ENCODE measurements at regions not wholly inside any gene's neighbourhood (a gene's known extent, or its start where the extent isn't known, plus 50 kb on each side); places are given as distances from the start of the nearest gene placed in this dataset.
"Not testable (repeated sequence)": the region's sequence is repeated elsewhere in the genome, so short reads cannot be mapped to it uniquely, and the experiment has no call there.

DNA sequence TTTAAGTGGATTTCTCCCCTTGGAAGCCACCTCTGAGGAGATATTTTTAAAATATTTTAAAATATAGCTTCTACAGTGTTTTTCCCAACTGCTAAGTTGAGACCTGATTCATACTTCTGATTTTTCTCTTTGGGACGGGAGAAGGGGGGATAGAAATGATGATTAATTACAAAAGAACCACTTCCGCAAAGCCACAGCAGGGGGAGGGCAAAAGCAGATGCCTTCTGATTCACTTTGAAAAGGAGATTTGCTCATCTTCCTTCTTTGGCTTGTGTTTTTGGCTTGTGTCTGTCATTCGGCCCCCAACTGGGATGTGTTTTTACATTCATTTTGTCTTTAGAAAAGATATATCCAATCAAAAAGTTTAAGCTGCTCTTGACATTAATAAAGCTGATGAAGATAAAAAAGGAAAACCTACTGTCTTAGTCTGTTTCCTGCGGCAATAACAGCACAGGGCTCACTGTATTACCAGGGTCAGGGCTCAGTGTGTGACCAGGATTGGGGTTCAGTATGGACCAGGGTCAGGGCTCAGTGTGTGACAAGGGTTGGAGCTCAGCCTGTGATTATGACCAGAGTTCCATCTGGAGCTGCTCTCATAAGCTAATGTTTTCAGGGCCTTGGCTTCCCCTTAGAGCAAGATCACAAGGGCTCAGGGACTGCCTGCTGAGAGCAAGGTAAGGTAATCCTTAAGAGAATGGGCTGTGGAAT is 223.2 kb downstream of the MTHFS start:
- DNase-seq: peak; percentile 8

DNA sequence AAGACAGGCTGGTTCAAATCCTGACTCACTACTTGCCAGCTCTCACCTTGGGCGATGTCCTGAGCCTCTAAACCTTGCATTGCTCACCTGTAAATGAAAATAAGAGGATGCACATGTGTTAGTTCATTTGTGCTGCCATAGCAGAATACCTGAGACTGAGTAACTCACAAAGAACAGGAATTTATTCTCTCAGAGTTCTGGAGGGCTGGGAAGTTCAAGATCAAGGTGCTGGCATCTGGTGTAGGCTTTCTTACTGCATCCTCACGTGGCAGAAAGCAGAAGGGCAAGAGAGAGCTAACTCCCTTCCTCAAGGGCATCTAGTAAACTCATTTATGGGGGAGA is 222.7 kb downstream of the MTHFS start:
- no peak for DNase-seq

DNA sequence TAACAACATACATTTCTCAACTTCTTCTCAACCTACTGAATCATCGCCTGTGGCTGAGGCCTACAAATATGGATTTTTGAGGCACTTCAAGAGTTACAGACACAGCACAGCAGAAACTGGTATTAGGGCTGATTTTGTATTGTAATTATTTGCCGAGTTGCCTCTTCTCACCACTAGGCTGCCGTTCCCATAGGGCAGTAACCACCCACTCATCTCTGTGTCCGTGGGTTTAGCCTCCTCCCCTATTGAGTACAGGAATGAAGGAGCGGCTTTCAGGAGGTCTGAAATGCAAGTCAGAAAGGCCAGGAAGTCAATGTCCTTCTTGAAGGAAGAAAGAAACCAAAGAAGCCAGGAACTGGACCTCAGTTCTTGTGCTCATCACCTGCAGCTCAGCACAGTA is 220.8 kb downstream of the MTHFS start:
- DNase-seq: no peak

DNA sequence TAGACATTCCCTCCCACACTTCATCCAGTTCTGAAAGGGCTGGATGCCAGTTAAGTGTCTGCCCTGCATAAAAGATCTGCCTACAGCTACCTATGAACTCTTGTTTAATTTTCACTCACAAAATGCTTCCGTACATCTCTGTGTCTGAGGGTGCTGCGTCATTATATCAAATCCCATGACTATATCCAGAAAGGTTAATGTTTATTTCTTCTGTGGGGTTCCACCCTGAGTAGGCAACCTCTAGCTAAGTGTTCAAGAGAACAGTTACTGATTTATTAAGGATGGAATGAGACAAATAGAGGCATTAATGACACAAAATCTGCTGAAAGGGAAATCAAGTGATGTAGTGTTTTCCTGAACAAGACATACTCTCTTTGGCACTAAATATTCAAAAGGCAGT is 220.2 kb downstream of the MTHFS start:
- no peak for DNase-seq

DNA sequence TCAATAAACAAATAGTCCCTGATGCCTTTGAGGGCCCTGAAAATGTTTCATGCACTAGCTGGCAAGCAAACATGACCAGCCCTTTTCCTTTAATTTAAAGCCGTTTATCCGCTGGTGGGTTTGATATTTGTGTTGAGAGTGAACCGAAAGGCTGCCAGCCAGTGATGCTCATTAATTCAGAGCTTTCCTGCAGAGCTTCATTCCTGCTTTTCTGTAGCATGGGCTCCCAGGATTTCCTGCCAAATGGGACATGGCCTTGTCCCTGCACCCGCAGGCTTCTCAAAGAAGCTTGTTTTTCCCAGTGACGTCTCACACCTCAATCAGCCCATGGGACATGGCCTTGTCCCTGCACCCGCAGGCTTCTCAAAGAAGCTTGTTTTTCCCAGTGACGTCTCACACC is 219.6 kb downstream of the MTHFS start:
- DNase-seq: no peak

DNA sequence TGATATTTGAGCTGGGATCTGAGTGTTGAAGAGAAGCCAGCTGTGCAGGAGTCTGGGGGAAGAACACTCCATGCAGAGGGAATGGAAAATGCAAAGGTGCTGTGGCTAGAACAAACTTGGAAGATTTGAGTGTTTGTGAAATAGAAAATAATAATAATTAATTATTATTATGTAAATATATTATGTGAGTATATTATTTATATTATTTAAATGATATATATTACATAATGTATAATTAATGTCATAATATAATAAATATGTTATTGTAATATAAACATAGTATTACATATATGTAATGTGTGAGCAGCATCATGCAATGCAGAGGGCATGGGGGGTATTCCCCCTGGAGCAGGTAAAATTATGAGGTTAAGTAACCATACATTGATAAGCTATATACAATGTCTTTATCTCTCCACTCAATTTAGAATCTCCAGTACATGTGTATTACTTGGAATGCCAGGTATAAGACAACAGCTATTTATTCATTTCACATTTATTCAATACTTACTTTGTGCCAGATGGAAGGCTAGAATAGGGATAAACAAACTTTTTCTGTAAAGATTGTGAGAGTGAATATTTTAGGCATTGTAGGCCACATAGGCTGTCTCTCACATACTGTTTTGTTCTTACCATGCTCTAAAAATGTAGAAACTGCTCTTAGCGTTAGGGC is 218.6 kb downstream of the MTHFS start:
- DNase-seq: no peak

DNA sequence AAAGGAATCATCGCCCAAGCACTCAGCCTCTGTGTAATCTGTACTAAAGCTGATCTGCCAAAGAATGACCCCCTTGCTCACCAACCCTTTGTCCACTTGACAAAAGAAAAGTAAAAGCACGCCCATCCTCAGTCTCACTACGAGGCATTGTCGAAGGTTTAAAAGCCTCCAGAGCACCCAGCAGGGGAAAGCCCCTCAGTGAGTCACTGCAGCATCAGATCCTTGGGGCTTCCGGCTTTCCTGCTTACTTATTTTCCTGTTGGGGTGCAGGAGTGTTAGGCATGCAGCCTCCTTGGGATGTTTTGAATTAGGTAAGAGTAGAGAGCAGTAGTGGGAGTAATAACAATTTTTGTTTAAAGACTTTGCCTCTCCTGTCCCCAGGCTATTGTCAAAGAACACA is 216.1 kb downstream of the MTHFS start:
- peak; percentile 62 for DNase-seq

DNA sequence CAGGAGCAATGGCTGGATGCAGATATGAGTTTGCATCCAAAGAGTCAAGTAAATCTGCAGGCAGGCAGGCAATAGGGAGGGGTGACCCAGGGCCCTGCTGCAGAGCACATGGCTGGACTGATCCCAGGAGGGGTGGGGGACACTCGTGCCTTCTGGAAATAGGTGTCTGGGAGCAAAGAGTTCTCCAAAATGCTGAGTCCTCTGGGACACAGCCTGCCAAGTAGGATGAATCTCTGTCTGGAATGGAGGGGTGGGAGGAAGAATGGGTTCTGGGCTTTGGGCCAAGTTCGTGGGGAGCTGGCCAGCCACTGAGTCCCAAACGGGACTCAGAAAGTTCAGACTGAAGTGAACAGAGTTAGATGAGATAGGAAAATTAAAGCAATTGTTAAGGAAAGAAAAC is 214.5 kb downstream of the MTHFS start:
- DNase-seq: no peak

DNA sequence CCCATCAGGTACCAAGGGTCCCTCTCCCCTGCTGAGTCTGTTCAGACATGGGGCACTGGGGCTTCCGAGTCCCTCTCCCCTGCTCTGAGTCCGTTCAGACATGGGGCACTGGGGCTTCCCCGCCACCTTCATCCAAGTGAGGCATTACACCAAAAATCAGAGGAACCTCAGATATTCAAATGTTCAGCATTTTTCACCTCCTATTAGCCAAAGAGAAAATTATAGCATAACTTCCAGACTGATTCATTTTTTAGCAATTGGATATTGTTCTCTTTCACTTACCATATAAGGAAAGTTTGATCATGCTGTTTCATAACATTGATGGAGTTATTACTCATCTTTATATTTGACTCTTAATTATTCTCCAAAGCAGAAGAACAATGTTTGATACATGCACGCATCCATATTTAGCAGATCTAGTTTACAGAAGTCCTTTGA is 213.9 kb downstream of the MTHFS start:
- DNase-seq: no peak

DNA sequence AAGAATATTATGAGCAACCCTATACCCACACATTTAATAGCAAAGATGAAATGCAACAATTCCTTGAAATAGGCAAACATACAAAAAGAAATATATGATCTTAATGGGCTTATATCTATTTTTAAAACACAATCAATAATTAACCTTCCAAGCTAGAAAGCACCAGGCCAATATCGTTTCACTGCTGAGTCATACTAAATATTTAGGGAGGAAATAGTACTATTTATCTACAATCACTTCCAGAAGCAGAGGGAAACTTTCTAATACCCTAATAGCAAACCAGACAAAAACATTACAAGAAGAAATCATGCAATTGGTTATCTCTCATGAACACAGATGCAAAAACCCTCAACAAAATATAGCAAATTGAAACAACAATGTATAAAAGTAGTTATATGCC is 207.8 kb downstream of the MTHFS start:
- no peak for DNase-seq

DNA sequence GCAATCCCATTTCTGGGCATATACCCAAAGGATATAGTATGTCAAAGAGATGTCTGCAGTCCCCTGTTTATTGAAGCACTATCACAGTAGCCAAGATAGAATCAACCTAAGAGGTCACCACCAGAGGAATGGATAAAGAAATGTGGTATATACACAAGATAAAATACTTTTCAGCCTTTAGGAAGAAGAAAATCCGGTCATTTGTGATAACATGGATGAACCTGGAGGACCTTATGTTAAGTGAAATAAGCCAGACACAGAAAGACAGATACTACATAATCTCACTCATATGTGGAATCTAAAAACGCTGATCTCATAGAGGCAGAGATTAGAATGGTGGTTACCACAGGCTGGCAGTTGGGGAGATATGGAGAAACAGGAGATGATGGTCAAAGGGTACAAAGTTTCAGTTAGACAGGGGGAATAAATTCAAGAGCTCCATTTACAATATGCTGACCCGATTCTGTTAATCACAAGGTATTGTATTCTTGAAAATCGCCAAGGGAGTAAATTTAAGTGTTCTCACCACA is 195.8 kb downstream of the MTHFS start:
- no peak for DNase-seq

DNA sequence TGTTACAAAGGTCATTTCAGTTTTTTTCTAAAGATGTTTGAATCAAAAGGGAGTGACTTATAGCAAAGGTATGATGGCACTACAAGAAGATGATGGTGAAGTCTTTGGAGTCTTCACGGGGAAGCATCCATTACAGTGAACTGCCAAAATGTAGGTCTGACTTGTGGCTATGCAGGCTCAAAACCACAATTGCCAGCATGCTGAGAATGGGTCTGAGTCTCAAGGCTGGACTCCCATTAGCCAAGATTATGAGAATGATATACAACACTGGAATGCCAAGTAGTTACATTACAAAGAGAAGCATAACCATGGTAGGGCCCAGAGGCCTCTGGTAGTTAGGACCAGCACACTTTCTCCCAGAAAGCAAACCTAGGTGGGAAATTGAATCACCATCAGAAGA is 194.2 kb downstream of the MTHFS start:
- no peak for DNase-seq

DNA sequence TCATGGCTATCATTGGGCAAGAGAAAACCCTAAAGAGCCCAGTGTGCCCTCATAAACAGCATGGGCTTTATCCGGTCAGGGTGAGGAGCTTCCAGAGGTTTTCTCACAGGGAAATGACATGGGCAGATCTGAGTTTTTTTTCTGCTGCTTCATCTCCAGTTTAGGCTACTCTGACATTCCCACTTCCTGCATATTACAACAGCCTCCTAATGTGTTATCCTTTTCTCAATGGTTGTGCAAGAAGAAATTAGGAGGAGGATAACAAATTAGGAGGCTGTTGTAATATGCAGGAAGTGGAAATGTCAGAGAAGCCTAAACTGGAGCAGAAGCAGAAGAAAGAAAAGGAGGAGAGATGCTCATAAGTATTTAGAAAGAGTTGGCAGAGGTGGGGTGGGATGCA is 175.6 kb downstream of the MTHFS start:
- no peak for DNase-seq

DNA sequence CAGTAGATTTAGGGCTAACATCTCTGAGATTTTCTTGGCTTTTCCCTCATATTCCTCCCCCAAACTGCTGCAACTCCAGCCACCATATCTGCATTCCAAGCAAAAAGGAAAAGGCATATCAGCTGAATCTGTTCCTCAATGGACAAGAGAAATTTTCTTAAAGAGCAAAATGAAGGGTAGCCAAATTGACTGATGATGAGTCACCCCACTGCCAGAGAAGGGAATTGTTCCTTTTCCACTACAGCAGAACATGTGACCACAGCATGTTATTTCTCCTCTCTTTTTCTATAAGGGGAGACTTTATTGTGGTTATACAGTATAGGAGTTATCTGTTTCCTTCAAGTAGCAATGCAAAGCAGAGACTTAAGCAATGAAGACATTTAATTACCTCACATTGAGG is 172.5 kb downstream of the MTHFS start:
- no peak for DNase-seq

DNA sequence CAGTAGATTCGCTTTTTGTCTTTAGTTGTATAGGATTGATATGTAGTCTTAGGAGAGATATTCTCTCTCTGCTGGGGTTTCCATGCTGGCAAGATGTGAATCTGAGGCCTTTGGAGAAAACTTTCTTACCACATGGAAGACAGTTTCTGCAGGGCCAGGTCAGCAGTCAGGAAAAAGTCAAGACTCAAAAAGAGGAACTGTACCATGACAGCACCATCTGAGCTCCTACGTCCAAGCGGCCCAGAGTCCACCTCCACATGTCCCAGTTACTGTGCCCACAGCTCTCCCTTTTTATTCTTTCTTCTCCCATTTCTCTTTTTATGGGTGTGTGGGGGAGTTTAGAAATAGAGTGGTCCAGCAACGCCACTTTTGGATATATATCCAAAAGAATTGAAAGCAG is 172.0 kb downstream of the MTHFS start:
- no peak for DNase-seq

DNA sequence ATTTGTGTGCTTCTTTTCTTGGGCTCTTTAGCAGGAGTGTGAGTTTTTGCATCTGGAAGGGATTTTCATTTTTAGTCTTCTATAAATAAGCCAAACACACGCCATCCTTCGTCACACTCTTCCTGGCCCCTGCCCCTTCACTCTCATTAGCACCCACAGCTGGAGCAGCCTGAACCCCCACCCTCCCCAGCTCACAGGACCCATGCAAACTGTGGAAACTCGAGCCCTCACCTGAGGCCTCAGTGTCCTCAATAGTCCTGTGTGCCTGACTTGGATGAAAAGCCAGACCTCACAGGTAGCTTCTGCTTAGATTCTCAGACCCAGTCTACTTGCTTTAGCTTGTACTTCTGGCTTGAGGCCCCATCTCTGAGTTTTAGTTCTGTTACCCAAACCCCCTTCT is 167.9 kb downstream of the MTHFS start:
- DNase-seq: no peak

DNA sequence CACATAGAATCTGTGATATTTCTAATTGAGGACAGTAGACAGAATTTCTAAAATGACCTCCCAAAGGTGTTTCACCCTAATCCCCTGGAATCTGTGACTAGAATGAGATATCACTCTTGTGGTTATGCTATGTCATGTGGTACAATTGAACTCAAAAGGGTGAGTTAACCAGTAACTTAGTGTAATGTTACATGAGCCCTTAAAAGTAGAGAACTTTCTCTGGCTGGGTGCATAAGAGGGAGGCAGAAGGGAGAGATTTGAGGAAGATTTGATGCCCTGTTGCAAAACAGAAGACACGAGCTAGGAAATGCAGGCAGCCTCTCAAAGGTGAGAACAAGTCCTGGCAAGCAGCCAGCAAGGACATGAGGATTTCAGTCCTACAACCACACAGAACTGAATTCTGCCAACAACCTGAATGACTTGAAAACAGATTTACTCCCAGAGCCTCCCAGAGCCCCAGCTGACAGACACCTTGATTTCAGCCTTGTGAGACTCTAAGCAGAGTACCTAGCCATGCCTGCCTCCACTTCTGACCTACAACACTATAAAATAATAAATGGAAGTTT is 160.3 kb downstream of the MTHFS start:
- no peak for DNase-seq

DNA sequence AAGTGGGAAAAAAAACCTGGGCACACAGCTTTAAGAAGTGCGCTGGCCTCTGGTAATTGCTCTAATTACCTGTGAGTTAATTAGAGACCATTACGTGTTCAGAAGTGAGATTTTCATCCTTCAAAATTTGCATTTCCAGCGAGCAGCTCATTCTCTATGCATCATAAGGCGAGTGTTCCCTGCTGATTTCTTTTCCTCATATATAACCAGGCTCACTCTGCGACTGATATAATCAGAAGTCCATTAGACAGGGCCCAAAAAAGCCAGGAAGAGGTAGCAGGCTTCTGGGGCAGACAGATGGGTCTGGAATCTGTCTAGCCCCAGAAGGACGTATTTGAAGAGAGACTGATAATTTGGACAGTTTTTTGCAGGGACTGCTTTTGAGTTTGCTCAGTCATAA is 158.7 kb downstream of the MTHFS start:
- DNase-seq: no peak

DNA sequence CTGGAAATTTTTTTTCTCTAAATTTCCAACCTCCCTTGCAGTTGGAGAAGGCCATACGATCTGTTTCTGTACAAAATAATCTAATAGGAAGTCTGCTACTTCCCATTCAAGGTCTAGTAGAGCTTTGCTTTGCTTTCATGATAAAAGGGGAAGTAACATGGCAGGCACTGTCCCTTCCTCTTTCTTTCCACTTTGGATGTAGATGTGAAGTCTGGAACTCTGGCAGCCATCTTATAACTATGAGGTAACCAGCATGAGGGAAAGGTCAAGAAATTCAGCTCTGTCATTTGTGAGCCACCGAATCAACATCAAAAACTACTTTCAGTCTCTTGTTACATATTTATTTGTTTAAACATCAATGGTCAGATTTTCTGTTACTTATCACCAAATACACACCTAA is 156.3 kb downstream of the MTHFS start:
- no peak for DNase-seq

DNA sequence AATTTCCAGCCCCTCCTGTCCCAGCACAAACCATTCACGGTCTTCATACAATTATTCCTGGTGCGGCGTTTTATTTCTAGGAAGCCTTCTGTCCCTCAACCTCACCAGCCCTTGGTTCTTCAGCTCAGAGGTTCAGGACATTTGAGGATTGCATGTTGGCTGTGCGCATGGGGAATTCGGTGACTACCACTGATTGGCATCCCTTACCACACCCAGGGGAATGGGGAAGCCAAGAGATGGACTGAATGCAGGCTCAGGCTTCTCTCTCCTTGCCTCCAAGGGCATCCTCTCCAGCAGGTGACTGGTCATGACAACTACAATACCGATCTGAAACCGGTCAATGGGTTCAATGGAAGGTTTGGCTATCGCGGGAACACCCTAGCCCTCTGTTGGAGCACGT is 153.8 kb downstream of the MTHFS start:
- peak; percentile 15 for DNase-seq

DNA sequence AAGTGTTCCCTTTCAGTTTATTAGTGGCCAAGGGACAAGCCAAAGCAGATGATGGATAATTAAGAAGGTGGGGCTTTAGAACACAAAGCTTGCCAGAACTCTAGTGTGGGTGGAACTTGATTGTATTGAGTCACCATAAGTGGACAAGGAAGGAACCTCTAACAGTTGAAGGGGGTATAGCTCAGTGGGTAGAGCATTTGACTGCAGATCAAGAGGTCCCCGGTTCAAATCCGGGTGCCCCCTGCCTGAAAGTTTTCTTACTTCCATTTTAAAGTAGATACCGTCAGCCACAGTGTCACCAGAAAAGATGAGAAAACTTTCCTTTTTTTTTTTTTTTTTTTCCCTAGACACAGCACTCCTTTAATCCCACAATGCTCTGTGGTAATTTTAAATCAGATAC is 152.3 kb downstream of the MTHFS start:
- DNase-seq: not testable (repeated sequence)

DNA sequence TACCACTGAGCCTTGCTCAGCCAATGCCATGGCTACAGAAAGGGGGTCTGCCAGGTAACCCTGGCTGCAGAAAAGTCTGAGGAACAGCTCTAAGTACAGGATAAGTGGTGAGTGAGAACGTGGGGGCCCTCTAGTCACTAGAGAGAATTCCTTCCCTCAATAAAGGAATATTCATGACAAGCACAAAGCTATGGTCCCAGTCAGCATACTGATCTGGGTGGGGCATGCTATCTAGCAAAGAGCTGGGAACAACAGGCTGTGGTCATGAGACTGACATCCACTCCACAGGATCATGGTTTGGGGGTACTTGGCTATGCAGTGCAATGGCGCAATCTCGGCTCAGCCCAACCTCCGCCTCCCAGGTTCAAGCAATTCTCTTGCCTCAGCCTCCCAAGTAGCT is 140.4 kb downstream of the MTHFS start:
- DNase-seq: no peak

DNA sequence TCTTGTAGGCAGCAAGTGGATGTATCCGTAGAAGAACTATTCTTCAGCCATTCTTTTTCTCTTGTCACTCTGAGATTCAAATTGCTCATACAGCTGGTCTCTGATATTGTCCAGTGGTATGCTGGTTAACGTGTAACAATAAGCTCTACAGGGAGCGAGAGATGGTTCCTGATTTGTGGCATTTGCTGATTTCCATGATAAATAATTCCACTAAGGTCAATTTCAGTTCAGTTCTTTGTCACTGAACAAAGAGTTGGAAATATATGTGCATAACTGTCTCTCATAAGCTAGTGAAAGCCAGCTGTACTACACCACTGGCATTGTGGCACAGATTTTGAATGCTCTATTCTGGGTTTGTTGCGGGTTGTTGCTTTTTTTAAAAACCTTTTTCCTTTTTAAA is 131.7 kb downstream of the MTHFS start:
- DNase-seq: no peak

DNA sequence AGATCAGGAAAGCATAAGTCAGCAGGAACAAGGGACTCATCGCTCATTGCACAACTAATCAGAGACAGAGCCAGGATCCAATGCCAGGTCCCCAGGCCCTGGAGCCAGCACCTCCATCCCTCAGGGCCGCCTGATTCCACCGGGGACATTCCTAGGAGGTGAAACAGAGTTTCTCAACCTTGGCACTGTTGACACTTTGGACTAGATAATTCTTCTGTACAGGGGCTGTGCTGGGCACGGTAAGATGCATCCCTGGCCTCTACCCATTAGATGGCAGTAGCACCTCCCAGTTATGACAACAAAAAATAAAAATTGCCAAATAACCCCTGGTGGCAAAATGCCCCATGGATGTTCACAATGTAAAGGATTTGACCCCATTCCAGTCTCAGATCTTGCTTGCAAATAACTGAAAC is 127.7 kb downstream of the MTHFS start:
- no peak for DNase-seq

Measured in T1000 (cell line).